GM19463 (cell line): ENCODE measurements at regions not wholly inside any gene's neighbourhood (a gene's known extent, or its start where the extent isn't known, plus 50 kb on each side); places are given as distances from the start of the nearest gene placed in this dataset.

Experiments
- ATAC-seq: cut with Tn5 transposase; IDR thresholded peaks from one replicate; pipeline ENCODE4 v1.9.1; 2021; ENCODE audit warnings: mild to moderate bottlenecking, moderate library complexity; ENCODE audit not compliant: unreplicated experiment

- no peak for ATAC-seq
Measured at GRCh38 chr1:214202992-214203391, 78.0 kb upstream of the SMYD2 start.

GRCh38 chr1:214205053-214205452 is 75.9 kb upstream of the SMYD2 start:
- ATAC-seq: no peak

GRCh38 chr1:214208460-214208859 is 72.5 kb upstream of the SMYD2 start:
- ATAC-seq: no peak

GRCh38 chr1:214209260-214209808 is 71.6 kb upstream of the SMYD2 start:
- no peak for ATAC-seq

- ATAC-seq: no peak
Measured at GRCh38 chr1:214213136-214213535, 67.8 kb upstream of the SMYD2 start.

GRCh38 chr1:214214851-214215250 is 66.1 kb upstream of the SMYD2 start:
- no peak for ATAC-seq

GRCh38 chr1:214215583-214215982 is 65.4 kb upstream of the SMYD2 start:
- no peak for ATAC-seq

GRCh38 chr1:214216021-214216420 is 64.9 kb upstream of the SMYD2 start:
- no peak for ATAC-seq

GRCh38 chr1:214216779-214217178 is 64.2 kb upstream of the SMYD2 start:
- no peak for ATAC-seq

GRCh38 chr1:214219902-214220301 is 61.1 kb upstream of the SMYD2 start:
- no peak for ATAC-seq

- no peak for ATAC-seq
Measured at GRCh38 chr1:214220891-214221290, 60.1 kb upstream of the SMYD2 start.

GRCh38 chr1:214224611-214225354 is 56.2 kb upstream of the SMYD2 start:
- ATAC-seq: no peak

GRCh38 chr1:214228976-214229375 is 52.0 kb upstream of the SMYD2 start:
- ATAC-seq: no peak

- ATAC-seq: no peak
Measured at GRCh38 chr1:214229736-214230135, 51.2 kb upstream of the SMYD2 start.
